H9 (cell line): ENCODE measurements at regions not wholly inside any gene's neighbourhood (a gene's known extent, or its start where the extent isn't known, plus 50 kb on each side); places are given as distances from the start of the nearest gene placed in this dataset.

Experiments used
- DNase-seq: peaks from one replicate; pipeline ENCODE4 v3.0.0-alpha.2; 2017
- H2AFZ ChIP-seq: one replicate; pipeline ENCODE4 v1.6.1; 2013; ENCODE audit warnings: mild to moderate bottlenecking, low read length, control low read depth, moderate library complexity
- H2AK5ac ChIP-seq: 2 replicates; pipeline ENCODE4 v1.6.1; 2013; ENCODE audit warnings: low read length, control low read depth, mixed read lengths; ENCODE audit not compliant: insufficient read length
- H2BK120ac ChIP-seq: one replicate; pipeline ENCODE4 v1.6.1; 2013; ENCODE audit warnings: low read depth, mild to moderate bottlenecking, low read length, control low read depth, inconsistent platforms; ENCODE audit not compliant: poor library complexity, severe bottlenecking
- H2BK12ac ChIP-seq: 2 replicates; pipeline ENCODE4 v1.6.1; 2013; ENCODE audit warnings: low read length, control low read depth, mixed read lengths, low read depth; ENCODE audit not compliant: insufficient read length
- H2BK15ac ChIP-seq: 2 replicates; pipeline ENCODE4 v1.6.1; 2013; ENCODE audit warnings: low read depth, low read length, control low read depth
- H2BK20ac ChIP-seq: one replicate; pipeline ENCODE4 v1.6.1; 2013; ENCODE audit warnings: low read depth, mild to moderate bottlenecking, low read length, control low read depth, inconsistent platforms; ENCODE audit not compliant: poor library complexity, severe bottlenecking
- H2BK5ac ChIP-seq: 2 replicates; pipeline ENCODE4 v1.6.1; 2013; ENCODE audit warnings: low read length, control low read depth, mixed read lengths; ENCODE audit not compliant: insufficient read length
- H3K14ac ChIP-seq: 2 replicates; pipeline ENCODE4 v1.6.1; 2013; ENCODE audit warnings: low read length, control low read depth; ENCODE audit not compliant: insufficient read depth
- H3K18ac ChIP-seq: 2 replicates; pipeline ENCODE4 v1.6.1; 2013; ENCODE audit warnings: low read depth, mild to moderate bottlenecking, mixed read lengths, low read length, control low read depth; ENCODE audit not compliant: insufficient read length
- H3K23ac ChIP-seq: 2 replicates; pipeline ENCODE4 v1.6.1; 2013; ENCODE audit warnings: low read length, control low read depth, mixed read lengths, low read depth; ENCODE audit not compliant: insufficient read length
- H3K23me2 ChIP-seq: 2 replicates; pipeline ENCODE4 v1.6.1; 2013; ENCODE audit warnings: low read depth, mild to moderate bottlenecking, mixed read lengths, low read length, control low read depth; ENCODE audit not compliant: insufficient read length, poor library complexity, severe bottlenecking
- H3K27ac ChIP-seq: 2 replicates; pipeline ENCODE4 v1.5.1; 2013; ENCODE audit warnings: low read length, control low read depth, mixed read lengths, low read depth; ENCODE audit not compliant: insufficient read length
- H3K27me3 ChIP-seq: 2 replicates; pipeline ENCODE4 v1.6.1; 2013; ENCODE audit warnings: low read length, control low read depth, inconsistent platforms; ENCODE audit not compliant: insufficient read depth
- H3K4ac ChIP-seq: 2 replicates; pipeline ENCODE4 v1.6.1; 2013; ENCODE audit warnings: low read depth, mild to moderate bottlenecking, control low read depth, inconsistent platforms, low read length, moderate library complexity
- H3K4me1 ChIP-seq: 2 replicates; pipeline ENCODE4 v1.6.1; 2013; ENCODE audit warnings: low read length, control low read depth, inconsistent platforms; ENCODE audit not compliant: insufficient read depth
- H3K4me2 ChIP-seq: 2 replicates; pipeline ENCODE4 v1.6.1; 2013; ENCODE audit warnings: low read length, control low read depth, mixed read lengths; ENCODE audit not compliant: insufficient read length, insufficient read depth
- H3K56ac ChIP-seq: 2 replicates; pipeline ENCODE4 v1.6.1; 2013; ENCODE audit warnings: low read depth, mild to moderate bottlenecking, mixed read lengths, low read length, control low read depth; ENCODE audit not compliant: insufficient read length
- H3K79me1 ChIP-seq: 2 replicates; pipeline ENCODE4 v1.6.1; 2013; ENCODE audit warnings: low read depth, mild to moderate bottlenecking, moderate library complexity, low read length, control low read depth, inconsistent platforms; ENCODE audit not compliant: insufficient read depth, poor library complexity, severe bottlenecking
- H3K79me2 ChIP-seq: 2 replicates; pipeline ENCODE4 v1.6.1; 2013; ENCODE audit warnings: low read length, control low read depth, inconsistent platforms; ENCODE audit not compliant: insufficient read depth
- H3K9ac ChIP-seq: 2 replicates; pipeline ENCODE4 v1.6.1; 2013; ENCODE audit warnings: low read length, control low read depth, mixed read lengths; ENCODE audit not compliant: insufficient read length; ENCODE audit errors: extremely low read depth
- H3K9me3 ChIP-seq: one replicate; pipeline ENCODE4 v1.6.1; 2013; ENCODE audit warnings: low read depth, low read length, inconsistent platforms; ENCODE audit not compliant: control insufficient read depth
- H3T11ph ChIP-seq: one replicate; pipeline ENCODE4 v1.6.1; 2013; ENCODE audit warnings: mild to moderate bottlenecking, low read length, control low read depth, inconsistent platforms
- H4K20me1 ChIP-seq: one replicate; pipeline ENCODE4 v1.6.1; 2013; ENCODE audit not compliant: control insufficient read depth, insufficient read length, insufficient read depth
- H4K5ac ChIP-seq: 2 replicates; pipeline ENCODE4 v1.6.1; 2013; ENCODE audit warnings: low read depth, mild to moderate bottlenecking, mixed read lengths, low read length, control low read depth; ENCODE audit not compliant: insufficient read length
- H4K8ac ChIP-seq: replicated peaks from 2 replicates; pipeline ENCODE4 v1.6.1; 2013; ENCODE audit warnings: low read length, control low read depth, mixed read lengths, low read depth; ENCODE audit not compliant: insufficient read length
- H4K91ac ChIP-seq: 2 replicates; pipeline ENCODE4 v1.6.1; 2013; ENCODE audit warnings: low read depth, mild to moderate bottlenecking, moderate library complexity, mixed read lengths, low read length, control low read depth; ENCODE audit not compliant: insufficient read length
- H3K27ac Mint-ChIP-seq, 3 experiments: 2 replicates in 2 of 3; 3 replicates in 1 of 3; pipeline ENCODE4 v1.8.0; 2020 to 2021; ENCODE audit warnings: mixed read lengths in 3 of 3, mild to moderate bottlenecking in 1 of 3, moderate library complexity in 1 of 3
- H3K27me3 Mint-ChIP-seq: 2 replicates; pipeline ENCODE4 v1.8.0; 2021; ENCODE audit warnings: low read depth, mild to moderate bottlenecking, moderate library complexity, mixed read lengths
- H3K36me3 Mint-ChIP-seq, 3 experiments: 2 replicates in 2 of 3; 3 replicates in 1 of 3; pipeline ENCODE4 v1.8.0; 2020 to 2021; ENCODE audit warnings: low read depth in 3 of 3, mixed read lengths in 3 of 3; ENCODE audit not compliant: insufficient read depth in 1 of 3
- H3K4me1 Mint-ChIP-seq, 2 experiments: 2 replicates each; pipeline ENCODE4 v1.8.0; 2020; ENCODE audit warnings: mixed read lengths in 2 of 2
- H3K4me3 Mint-ChIP-seq, 2 experiments: 2 replicates in 1 of 2; 3 replicates in 1 of 2; pipeline ENCODE4 v1.8.0; 2020 to 2021; ENCODE audit warnings: mild to moderate bottlenecking in 2 of 2, mixed read lengths in 2 of 2, moderate library complexity in 1 of 2
- H3K9me3 Mint-ChIP-seq, 2 experiments: 2 replicates in 1 of 2; 3 replicates in 1 of 2; pipeline ENCODE4 v1.8.0; 2020; ENCODE audit warnings: mild to moderate bottlenecking in 2 of 2, mixed read lengths in 2 of 2, moderate library complexity in 1 of 2
- CTCF ChIP-seq: fragments of 200-600 bp; sonication (generic); conservative IDR thresholded peaks from 3 replicates; pipeline ENCODE4 v1.8.0; 2021; ENCODE audit warnings: antibody characterized with exemption, mild to moderate bottlenecking
- whole genome bisulfite sequencing: extraction: QIAGEN DNeasy Blood & Tissue Kit; methylation state at CpG from one replicate; pipeline ENCODE4 v1.1.7; 2013; ENCODE audit warnings: missing lambda C conversion rate, low lambda C conversion rate, mixed read lengths; ENCODE audit not compliant: insufficient read length; ENCODE audit errors: extremely low coverage; 5-methylcytosine and 5-hydroxymethylcytosine counted together

DNA sequence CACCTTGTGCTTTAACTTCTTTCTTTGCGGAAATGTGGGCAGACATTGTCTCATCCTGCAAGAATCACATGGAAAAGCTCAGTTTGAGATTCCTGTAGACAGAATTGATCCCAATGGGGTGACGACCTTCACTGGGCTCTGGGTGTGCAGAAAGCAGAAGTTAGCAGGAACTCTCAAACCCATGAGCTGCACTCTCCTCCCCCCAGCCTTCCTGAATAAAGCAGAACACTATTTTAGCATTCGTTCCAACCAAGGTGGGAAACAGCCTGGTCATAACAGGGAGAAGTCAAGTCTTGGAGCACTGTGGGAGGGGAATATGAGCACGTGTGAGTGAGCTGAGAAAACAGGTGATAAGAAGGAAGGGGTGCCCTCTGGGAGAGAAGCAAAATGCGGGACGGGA lies 87.4 kb upstream of the FER start:
- no peak overlapping the region for H2BK5ac ChIP-seq
- TF ChIP-seq CTCF: no peak
- H3K4me1 ChIP-seq: no peaks in the 10 kb centered on the region
- no peak overlapping the region for H3T11ph ChIP-seq
- H3K18ac ChIP-seq: no peak overlapping the region
- no peak overlapping the region for H3K23ac ChIP-seq
- H3K9me3 ChIP-seq: no peaks in the 10 kb centered on the region
- H2AK5ac ChIP-seq: no peak overlapping the region
- no peak overlapping the region for H3K4me2 ChIP-seq
- H2BK12ac ChIP-seq: no peak overlapping the region
- no peak overlapping the region for H2BK15ac ChIP-seq
- no peak overlapping the region for H3K56ac ChIP-seq
- peaks cover 0 to 2% of the 10 kb centered on the region in 2 experiments; a peak in 2 of 4 replicates for H3K4me1 Mint-ChIP-seq
- H4K91ac ChIP-seq: no peak overlapping the region
- H3K14ac ChIP-seq: no peak overlapping the region
- no peak overlapping the region for H3K4ac ChIP-seq
- H4K20me1 ChIP-seq: no peaks in the 10 kb centered on the region
- H3K27ac ChIP-seq: no peak overlapping the region
- H2BK20ac ChIP-seq: no peak overlapping the region
- H3K27me3 Mint-ChIP-seq: no peaks in the 10 kb centered on the region; the same call in 1 of the 2 replicates
- no peaks in the 10 kb centered on the region for H3K79me1 ChIP-seq
- DNase-seq: no peak
- no peaks in the 10 kb centered on the region for H3K23me2 ChIP-seq
- H3K27ac Mint-ChIP-seq: no peak overlapping the region
- no peak overlapping the region for H3K4me3 Mint-ChIP-seq
- H3K36me3 Mint-ChIP-seq: peaks cover 0 to 5% (median 2%) of the 10 kb centered on the region in 3 experiments; a peak in 2 of 7 replicates
- H3K27me3 ChIP-seq: no peaks in the 10 kb centered on the region
- H2AFZ ChIP-seq: no peak overlapping the region
- no peaks in the 10 kb centered on the region for H3K79me2 ChIP-seq
- no peak overlapping the region for H2BK120ac ChIP-seq
- H3K9ac ChIP-seq: no peak overlapping the region
- H3K9me3 Mint-ChIP-seq: peaks cover 0 to 8% of the 10 kb centered on the region in 2 experiments; a peak in 2 of 5 replicates
- WGBS: no CpG with 5 or more reads among the region's 6 CpGs
- H4K8ac ChIP-seq: no peak overlapping the region
- H4K5ac ChIP-seq: no peak overlapping the region
